ENCODE measurements at regions not wholly inside any gene's neighbourhood (a gene's known extent, or its start where the extent isn't known, plus 50 kb on each side); places are given as distances from the start of the nearest gene placed in this dataset.

DNA sequence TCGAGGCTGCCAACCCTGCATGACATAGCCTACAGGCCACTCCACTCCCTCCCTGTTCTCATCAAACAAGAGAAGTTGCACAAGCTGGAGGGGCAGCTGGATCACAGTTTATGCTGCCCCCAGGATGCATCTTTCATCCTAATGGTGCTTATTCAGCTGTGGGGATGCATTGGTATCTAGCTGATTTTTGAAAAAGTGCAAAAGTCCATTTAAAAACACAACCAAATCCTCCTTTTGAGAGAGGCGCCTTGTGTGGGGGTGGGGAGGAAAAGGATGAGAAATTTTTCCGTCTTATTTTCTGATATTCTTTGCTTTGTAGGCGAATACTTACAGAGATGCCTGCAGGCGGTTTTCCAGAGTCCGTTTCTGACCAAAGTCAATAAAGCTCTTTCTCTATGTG, 276.4 kb upstream of the BOD1L1 start:
- TF ChIP-seq, protein P1, sequence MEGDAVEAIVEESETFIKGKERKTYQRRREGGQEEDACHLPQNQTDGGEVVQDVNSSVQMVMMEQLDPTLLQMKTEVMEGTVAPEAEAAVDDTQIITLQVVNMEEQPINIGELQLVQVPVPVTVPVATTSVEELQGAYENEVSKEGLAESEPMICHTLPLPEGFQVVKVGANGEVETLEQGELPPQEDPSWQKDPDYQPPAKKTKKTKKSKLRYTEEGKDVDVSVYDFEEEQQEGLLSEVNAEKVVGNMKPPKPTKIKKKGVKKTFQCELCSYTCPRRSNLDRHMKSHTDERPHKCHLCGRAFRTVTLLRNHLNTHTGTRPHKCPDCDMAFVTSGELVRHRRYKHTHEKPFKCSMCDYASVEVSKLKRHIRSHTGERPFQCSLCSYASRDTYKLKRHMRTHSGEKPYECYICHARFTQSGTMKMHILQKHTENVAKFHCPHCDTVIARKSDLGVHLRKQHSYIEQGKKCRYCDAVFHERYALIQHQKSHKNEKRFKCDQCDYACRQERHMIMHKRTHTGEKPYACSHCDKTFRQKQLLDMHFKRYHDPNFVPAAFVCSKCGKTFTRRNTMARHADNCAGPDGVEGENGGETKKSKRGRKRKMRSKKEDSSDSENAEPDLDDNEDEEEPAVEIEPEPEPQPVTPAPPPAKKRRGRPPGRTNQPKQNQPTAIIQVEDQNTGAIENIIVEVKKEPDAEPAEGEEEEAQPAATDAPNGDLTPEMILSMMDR (IDR thresholded peaks at IDR 0.05 in 4 of 5, conservative IDR thresholded peaks at IDR 0.05 in 1 of 5), result no peak
- no peak for TF ChIP-seq POLR2A (IDR thresholded peaks at IDR 0.05)

All from gastrocnemius medialis (tissue), 4 donors.